Smooth muscle cell (in vitro differentiated cells): ENCODE measurements at regions not wholly inside any gene's neighbourhood (a gene's known extent, or its start where the extent isn't known, plus 50 kb on each side); places are given as distances from the start of the nearest gene placed in this dataset.

Source experiments
- DNase-seq: peaks from one replicate; lab custom pipeline; 2025; ENCODE audit not compliant: unreplicated experiment; lab: John Stamatoyannopoulos, UW
- H2AFZ ChIP-seq: fragments of 200-600 bp; sonication (generic); 2 replicates; pipeline ENCODE4 v1.6.0; 2016; ENCODE audit warnings: antibody characterized with exemption, low read depth, mild to moderate bottlenecking
- H3F3A ChIP-seq: fragments of 200-600 bp; sonication (generic); 2 replicates; pipeline ENCODE4 v1.6.0; 2017; ENCODE audit warnings: antibody characterized with exemption, low read depth
- H3K27ac ChIP-seq: fragments of 200-600 bp; sonication (generic); 2 replicates; pipeline ENCODE4 v1.5.1; 2016; ENCODE audit warnings: low read depth, mild to moderate bottlenecking
- H3K27me3 ChIP-seq: fragments of 200-600 bp; sonication (generic); 2 replicates; pipeline ENCODE4 v1.6.1; 2016; ENCODE audit warnings: low read depth, mild to moderate bottlenecking
- H3K36me3 ChIP-seq: fragments of 200-600 bp; sonication (generic); 2 replicates; pipeline ENCODE4 v1.5.1; 2016; ENCODE audit warnings: low read depth
- H3K4me1 ChIP-seq: fragments of 200-600 bp; sonication (generic); 2 replicates; pipeline ENCODE4 v1.5.1; 2016; ENCODE audit warnings: low read depth
- H3K4me2 ChIP-seq: fragments of 200-600 bp; sonication (generic); 2 replicates; pipeline ENCODE4 v1.6.0; 2016; ENCODE audit warnings: mild to moderate bottlenecking
- H3K4me3 ChIP-seq: fragments of 200-600 bp; sonication (generic); 2 replicates; pipeline ENCODE4 v1.5.1; 2016; ENCODE audit warnings: mild to moderate bottlenecking
- H3K79me2 ChIP-seq: fragments of 200-600 bp; sonication (generic); 2 replicates; pipeline ENCODE4 v1.6.0; 2016; ENCODE audit warnings: low read depth, mild to moderate bottlenecking
- H3K9ac ChIP-seq: fragments of 200-600 bp; sonication (generic); 2 replicates; pipeline ENCODE4 v1.6.0; 2016; ENCODE audit warnings: low read depth
- H3K9me3 ChIP-seq: fragments of 200-600 bp; sonication (generic); replicated peaks from 2 replicates; pipeline ENCODE4 v1.5.1; 2016; ENCODE audit warnings: low read depth
- H4K20me1 ChIP-seq: fragments of 200-600 bp; sonication (generic); 2 replicates; pipeline ENCODE4 v1.6.0; 2016; ENCODE audit warnings: low read depth
- CTCF ChIP-seq: fragments of 200-600 bp; sonication (generic); IDR thresholded peaks from 2 replicates; pipeline ENCODE4 v1.5.1; 2017; ENCODE audit warnings: borderline replicate concordance, mild to moderate bottlenecking, antibody characterized with exemption; ENCODE audit not compliant: insufficient read depth, poor library complexity, severe bottlenecking
- WGBS: methylation state at CpG from one replicate; pipeline ENCODE4 v1.1.7; 2016; ENCODE audit warnings: low lambda C conversion rate; 5-methylcytosine and 5-hydroxymethylcytosine counted together

GRCh38 chr18:61133783-61134182 lies 199.4 kb upstream of the CDH20 start:
- no peaks in the 10 kb centered on the region for H3F3A ChIP-seq
- H3K9me3 ChIP-seq: no peaks in the 10 kb centered on the region
- no peaks in the 10 kb centered on the region for H3K36me3 ChIP-seq
- no peaks in the 10 kb centered on the region for H4K20me1 ChIP-seq
- H2AFZ ChIP-seq: no peak overlapping the region
- no peak for TF ChIP-seq CTCF
- 80% methylated on average over 2 of the region's 2 CpGs for WGBS
- DNase-seq: no peak
- no peaks in the 10 kb centered on the region for H3K27me3 ChIP-seq
- H3K79me2 ChIP-seq: no peaks in the 10 kb centered on the region
- H3K4me3 ChIP-seq: no peak overlapping the region
- no peak overlapping the region for H3K4me2 ChIP-seq
- no peaks in the 10 kb centered on the region for H3K4me1 ChIP-seq
- H3K9ac ChIP-seq: no peak overlapping the region
- no peak overlapping the region for H3K27ac ChIP-seq

GRCh38 chr18:61136711-61137251 lies 196.4 kb upstream of the CDH20 start:
- Histone ChIP-seq H3K9ac (no peak overlapping the region), H3K4me3 (no peak overlapping the region), H3K27me3 (no peaks in the 10 kb centered on the region), H2AFZ (no peak overlapping the region), H3K9me3 (no peaks in the 10 kb centered on the region), H3K4me2 (no peak overlapping the region), H3F3A (no peaks in the 10 kb centered on the region), H3K79me2 (no peaks in the 10 kb centered on the region), H3K4me1 (no peaks in the 10 kb centered on the region), H3K36me3 (no peaks in the 10 kb centered on the region), H3K27ac (no peak overlapping the region), H4K20me1 (no peaks in the 10 kb centered on the region)
- TF ChIP-seq CTCF: no peak
- no peak for DNase-seq
- WGBS: 81% methylated on average over 2 of the region's 2 CpGs

- Histone ChIP-seq H3K27ac (no peak overlapping the region), H3K4me1 (no peaks in the 10 kb centered on the region), H3F3A (no peaks in the 10 kb centered on the region), H3K36me3 (no peaks in the 10 kb centered on the region), H3K9ac (no peak overlapping the region), H3K4me3 (no peak overlapping the region), H3K79me2 (no peaks in the 10 kb centered on the region), H3K4me2 (no peak overlapping the region), H3K27me3 (no peaks in the 10 kb centered on the region), H2AFZ (no peak overlapping the region), H4K20me1 (no peaks in the 10 kb centered on the region), H3K9me3 (no peaks in the 10 kb centered on the region)
- no peak for TF ChIP-seq CTCF
- no peak for DNase-seq
- 67% methylated on average over 1 of the region's 1 CpG for WGBS
These were observed 191.5 kb upstream of the CDH20 start for GRCh38 chr18:61141691-61142090.

GRCh38 chr18:61148322-61148721 lies 184.9 kb upstream of the CDH20 start:
- Histone ChIP-seq H3K9ac (no peak overlapping the region), H2AFZ (no peak overlapping the region), H3K4me2 (no peak overlapping the region), H3K27me3 (peaks cover 6% of the 10 kb centered on the region), H3K79me2 (no peaks in the 10 kb centered on the region), H3K9me3 (no peaks in the 10 kb centered on the region), H3K36me3 (no peaks in the 10 kb centered on the region), H3F3A (no peaks in the 10 kb centered on the region), H4K20me1 (no peaks in the 10 kb centered on the region), H3K27ac (no peak overlapping the region), H3K4me1 (no peaks in the 10 kb centered on the region), H3K4me3 (no peak overlapping the region)
- DNase-seq: no peak
- TF ChIP-seq CTCF: no peak
